ENCODE measurements at regions not wholly inside any gene's neighbourhood (a gene's known extent, or its start where the extent isn't known, plus 50 kb on each side); places are given as distances from the start of the nearest gene placed in this dataset.

DNA sequence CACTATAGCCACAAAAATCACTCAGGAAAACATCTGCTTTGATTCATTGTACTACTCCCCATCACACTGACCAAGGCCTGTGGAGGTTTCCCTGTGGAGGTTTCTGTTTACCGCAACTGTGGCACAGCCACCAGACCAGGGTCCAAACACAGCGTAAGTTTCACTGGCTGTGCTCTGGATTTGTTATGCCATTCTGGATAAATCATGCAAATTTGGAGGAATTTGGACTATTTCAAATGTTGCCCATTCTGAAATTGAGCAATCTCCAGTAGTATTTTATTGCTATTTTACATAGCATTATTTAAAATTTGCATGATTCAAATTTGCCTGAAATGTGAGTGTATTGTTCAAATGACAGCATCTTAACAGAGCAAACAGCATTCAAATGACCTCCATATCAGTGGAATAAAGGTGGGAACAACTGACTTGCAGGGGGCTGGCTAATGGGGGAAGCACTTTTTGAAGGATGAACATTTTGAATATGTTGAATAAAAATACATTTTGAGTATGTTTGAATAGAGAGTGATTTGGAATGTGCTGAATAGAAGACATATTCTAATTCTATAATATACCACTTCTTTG, 66.1 kb upstream of the ACSL1 start:
- Histone ChIP-seq H3K27me3 (peaks cover 0 to 3% (median 0%) of the 10 kb centered on the region in 3 donors), H3K27ac (no peak overlapping the region), H3K4me3 (no peak overlapping the region), H3K4me1 (no peaks in the 10 kb centered on the region), H3K9me3 (no peaks in the 10 kb centered on the region), H3K36me3 (no peaks in the 10 kb centered on the region)
- DNase-seq, result no peak
- intact Hi-C loops (cut with DNase I), result no loop called here
- WGBS, 2 donors, result 95 to 96% methylated on average over 2 of the region's 2 CpGs
- TF ChIP-seq, protein P1, sequence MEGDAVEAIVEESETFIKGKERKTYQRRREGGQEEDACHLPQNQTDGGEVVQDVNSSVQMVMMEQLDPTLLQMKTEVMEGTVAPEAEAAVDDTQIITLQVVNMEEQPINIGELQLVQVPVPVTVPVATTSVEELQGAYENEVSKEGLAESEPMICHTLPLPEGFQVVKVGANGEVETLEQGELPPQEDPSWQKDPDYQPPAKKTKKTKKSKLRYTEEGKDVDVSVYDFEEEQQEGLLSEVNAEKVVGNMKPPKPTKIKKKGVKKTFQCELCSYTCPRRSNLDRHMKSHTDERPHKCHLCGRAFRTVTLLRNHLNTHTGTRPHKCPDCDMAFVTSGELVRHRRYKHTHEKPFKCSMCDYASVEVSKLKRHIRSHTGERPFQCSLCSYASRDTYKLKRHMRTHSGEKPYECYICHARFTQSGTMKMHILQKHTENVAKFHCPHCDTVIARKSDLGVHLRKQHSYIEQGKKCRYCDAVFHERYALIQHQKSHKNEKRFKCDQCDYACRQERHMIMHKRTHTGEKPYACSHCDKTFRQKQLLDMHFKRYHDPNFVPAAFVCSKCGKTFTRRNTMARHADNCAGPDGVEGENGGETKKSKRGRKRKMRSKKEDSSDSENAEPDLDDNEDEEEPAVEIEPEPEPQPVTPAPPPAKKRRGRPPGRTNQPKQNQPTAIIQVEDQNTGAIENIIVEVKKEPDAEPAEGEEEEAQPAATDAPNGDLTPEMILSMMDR (IDR thresholded peaks at IDR 0.05), result no peak
- no peak for TF ChIP-seq POLR2A (IDR thresholded peaks at IDR 0.05)
- TF ChIP-seq POLR2AphosphoS5 (IDR thresholded peaks at IDR 0.05), result no peak
- no peak for TF ChIP-seq EP300 (IDR thresholded peaks at IDR 0.05)

DNA sequence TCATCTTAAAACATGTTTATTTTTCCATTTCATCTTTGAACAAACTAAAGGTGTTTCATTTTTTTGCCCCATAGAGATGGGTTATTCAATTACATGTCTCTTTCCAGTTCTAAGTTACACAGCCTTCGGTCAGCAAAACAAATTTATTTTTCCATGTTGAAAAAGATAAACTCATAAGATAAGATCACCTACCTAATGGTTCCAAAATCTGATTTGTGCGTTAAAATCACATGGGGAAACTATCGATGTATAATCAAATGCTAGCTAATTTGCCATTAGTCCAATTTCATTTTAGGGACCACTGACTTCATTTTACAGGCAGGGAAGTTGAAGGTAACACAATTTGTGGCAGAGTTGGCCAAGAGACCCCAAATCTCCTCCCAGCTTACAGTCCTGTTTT, 67.2 kb upstream of the ACSL1 start:
- no peaks in the 10 kb centered on the region for H3K9me3 ChIP-seq
- intact Hi-C loops (cut with DNase I), result no loop called here
- WGBS, 2 donors, result 95 to 96% methylated on average over 3 of the region's 3 CpGs
- H3K27ac ChIP-seq, result no peak overlapping the region
- DNase-seq, result no peak
- H3K4me1 ChIP-seq, result no peaks in the 10 kb centered on the region
- no peaks in the 10 kb centered on the region for H3K36me3 ChIP-seq
- H3K4me3 ChIP-seq, result no peak overlapping the region
- no peak for TF ChIP-seq POLR2A (IDR thresholded peaks at IDR 0.05)
- TF ChIP-seq EP300 (IDR thresholded peaks at IDR 0.05), result no peak
- TF ChIP-seq, protein P1 (IDR thresholded peaks at IDR 0.05), result no peak
- H3K27me3 ChIP-seq, result peaks cover 0 to 4% (median 0%) of the 10 kb centered on the region in 3 donors

DNA sequence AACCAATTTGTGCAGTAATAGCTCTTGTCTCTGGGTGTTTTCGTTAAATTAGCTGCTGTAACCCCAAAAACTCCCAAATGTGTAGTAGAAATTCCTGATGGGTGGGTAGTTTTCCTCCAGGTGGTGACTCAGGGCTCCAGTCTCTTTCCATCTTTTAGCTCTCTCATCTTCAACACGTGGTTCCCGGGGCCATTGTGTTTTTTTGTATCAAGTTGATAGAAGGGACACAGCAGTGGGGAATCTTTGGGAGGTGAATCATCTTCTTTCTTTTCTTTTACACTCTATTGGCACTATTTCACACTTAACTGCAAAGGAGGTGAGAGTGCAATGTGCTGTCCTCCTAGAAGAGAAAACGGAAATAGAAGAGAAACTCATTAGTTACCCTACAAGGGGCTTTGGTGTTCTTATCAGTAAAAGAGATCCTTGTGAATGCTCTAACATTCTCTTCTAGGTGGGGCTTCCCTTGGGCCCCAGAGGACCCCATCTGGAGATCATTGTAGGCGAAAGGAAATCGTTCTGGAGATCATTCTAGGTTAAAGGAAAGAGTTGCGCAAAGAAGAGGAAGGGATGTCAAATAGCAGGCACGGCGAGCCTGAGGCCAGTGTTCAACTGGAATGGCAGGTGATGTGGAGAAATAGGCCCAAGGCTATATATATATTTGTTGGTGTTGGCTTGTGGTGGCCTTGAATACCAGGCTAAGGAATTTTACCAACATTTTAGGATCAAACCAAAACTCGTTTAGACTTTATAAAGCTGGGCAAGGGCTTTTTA, 68.2 kb upstream of the ACSL1 start:
- intact Hi-C loops (cut with DNase I), result no loop called here
- H3K36me3 ChIP-seq, result no peaks in the 10 kb centered on the region
- no peak for DNase-seq
- H3K27me3 ChIP-seq, result peaks cover 0 to 4% (median 0%) of the 10 kb centered on the region in 3 donors
- no peak for TF ChIP-seq POLR2A (IDR thresholded peaks at IDR 0.05)
- TF ChIP-seq, protein P1 (IDR thresholded peaks at IDR 0.05), result no peak
- TF ChIP-seq POLR2AphosphoS5 (IDR thresholded peaks at IDR 0.05), result no peak
- no peak for TF ChIP-seq EP300 (IDR thresholded peaks at IDR 0.05)
- H3K9me3 ChIP-seq, result no peaks in the 10 kb centered on the region
- WGBS, 2 donors, result 86 to 89% methylated on average over 10 of the region's 10 CpGs
- no peak overlapping the region for H3K4me3 ChIP-seq
- H3K4me1 ChIP-seq, result no peaks in the 10 kb centered on the region
- H3K27ac ChIP-seq, result no peak overlapping the region

DNA sequence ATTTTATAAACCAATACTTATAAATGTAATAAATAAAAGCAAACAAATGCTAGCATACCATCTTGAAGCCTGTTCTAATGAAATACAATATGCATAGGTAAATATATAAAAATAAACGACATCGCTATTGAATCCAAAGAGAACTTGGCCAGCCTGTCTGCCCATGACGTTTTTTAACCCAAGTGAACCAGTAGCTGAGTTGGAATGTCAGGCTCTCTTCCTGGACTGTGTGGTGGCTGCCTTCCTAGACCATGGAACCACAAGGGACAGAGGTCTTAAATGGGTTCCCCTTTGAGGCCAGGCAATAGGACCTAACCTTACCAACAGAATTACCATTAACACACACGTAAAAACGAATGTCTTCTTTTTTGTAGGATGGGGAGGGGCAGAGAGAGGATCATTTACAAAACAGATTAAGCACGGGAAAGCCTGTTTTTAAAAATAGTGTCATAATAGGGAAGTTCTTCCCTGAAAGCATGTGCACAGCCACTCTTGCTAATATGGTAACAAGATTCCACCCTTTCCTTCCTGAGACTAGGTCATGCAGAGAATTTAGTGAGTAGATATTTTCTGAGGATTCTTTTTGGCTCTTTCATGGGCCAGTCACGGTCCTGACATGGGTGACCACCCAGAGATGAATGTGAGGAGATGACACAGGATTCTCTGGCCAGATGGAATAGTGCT, 69.4 kb upstream of the ACSL1 start:
- intact Hi-C loops (cut with DNase I), result no loop called here
- Histone ChIP-seq H3K27me3 (peaks cover 0 to 4% (median 0%) of the 10 kb centered on the region in 3 donors), H3K9me3 (no peaks in the 10 kb centered on the region), H3K4me3 (no peak overlapping the region), H3K27ac (no peak overlapping the region), H3K4me1 (no peaks in the 10 kb centered on the region), H3K36me3 (no peaks in the 10 kb centered on the region)
- 57 to 69% methylated on average over 7 of the region's 7 CpGs for WGBS, 2 donors
- TF ChIP-seq POLR2A (IDR thresholded peaks at IDR 0.05), result no peak
- TF ChIP-seq, protein P1 (IDR thresholded peaks at IDR 0.05), result no peak
- peak in 1 of 4 donors; percentile 34 for TF ChIP-seq EP300 (IDR thresholded peaks at IDR 0.05)
- TF ChIP-seq POLR2AphosphoS5 (IDR thresholded peaks at IDR 0.05), result peak in 1 of 4 donors; percentile 37
- DNase-seq, result no peak
